Stimulated activated CD4-positive, alpha-beta T cell treated with anti-CD3 and anti-CD28 coated beads, TNF-alpha, amount 100 ng/mL, for 24 hours (primary cell): ENCODE measurements at regions not wholly inside any gene's neighbourhood (a gene's known extent, or its start where the extent isn't known, plus 50 kb on each side); places are given as distances from the start of the nearest gene placed in this dataset.

Source experiments
- DNase-seq, 3 experiments: peaks; one replicate each; pipeline ENCODE4 v3.0.0-alpha.2; 2020; ENCODE audit warnings: low read depth in 3 of 3

DNA sequence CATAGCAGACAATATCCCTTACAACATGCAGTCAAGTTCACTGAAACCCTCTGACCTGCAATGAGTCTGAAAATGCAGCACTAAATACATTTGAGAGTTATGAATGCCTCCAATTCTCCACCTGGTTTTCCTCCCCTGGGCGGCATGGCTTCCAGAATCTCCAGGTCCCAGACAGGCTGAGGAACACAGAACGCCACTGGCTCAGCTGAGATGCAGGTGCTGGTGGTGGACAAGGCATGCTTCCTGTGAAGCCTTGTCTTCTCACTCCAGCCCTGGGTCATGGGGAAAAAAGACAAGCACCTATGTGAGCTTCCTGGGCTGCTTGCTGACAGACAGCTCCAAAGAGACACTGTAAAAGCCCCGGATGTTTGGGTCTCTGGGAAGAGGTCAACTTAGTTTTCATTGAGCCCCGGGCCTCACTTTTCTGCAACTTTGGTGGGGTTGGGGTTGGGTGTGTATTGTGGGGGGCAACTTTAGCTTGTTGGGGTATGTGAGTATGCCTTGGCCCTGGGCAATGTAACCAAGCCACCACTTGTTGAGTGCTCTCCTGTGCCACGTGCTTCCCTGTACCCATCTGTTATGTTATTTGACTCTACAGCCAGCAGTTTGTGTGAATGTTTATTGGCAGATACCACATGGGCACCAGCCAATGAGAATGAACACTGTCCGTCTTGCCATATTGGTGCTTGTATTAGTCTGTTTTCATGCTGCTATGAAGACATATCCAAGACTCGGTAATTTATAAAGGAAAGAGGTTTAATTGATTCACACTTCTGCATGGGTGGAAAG, 127.8 kb downstream of the EMX2 start:
- DNase-seq, result no peak

GRCh38 chr10:117673230-117674010, 130.9 kb downstream of the EMX2 start:
- no peak for DNase-seq

- DNase-seq, result no peak
These were observed 131.7 kb downstream of the EMX2 start for GRCh38 chr10:117674201-117674600.

DNA sequence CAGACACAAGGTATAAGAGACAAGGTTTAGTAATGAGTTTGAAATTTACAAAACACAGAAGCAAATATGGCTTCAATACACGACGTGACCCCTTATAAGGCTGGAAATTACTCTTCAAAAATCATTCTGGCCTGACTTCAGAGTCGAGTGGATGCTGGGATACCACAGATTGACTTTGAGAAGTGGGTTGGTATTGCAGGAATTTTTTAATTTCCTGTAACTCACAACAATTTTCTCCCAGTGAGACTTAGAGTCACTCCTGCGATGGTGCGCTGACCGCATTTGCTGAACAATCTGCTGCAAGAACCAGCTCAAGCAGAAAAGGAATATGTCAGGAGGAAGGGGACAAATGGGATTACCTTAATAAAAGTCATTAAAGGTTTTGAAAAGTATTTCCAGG, 132.1 kb downstream of the EMX2 start:
- DNase-seq, result no peak

GRCh38 chr10:117675514-117676055, 133.0 kb downstream of the EMX2 start:
- no peak for DNase-seq

GRCh38 chr10:117677239-117677638, 134.7 kb downstream of the EMX2 start:
- no peak for DNase-seq

DNA sequence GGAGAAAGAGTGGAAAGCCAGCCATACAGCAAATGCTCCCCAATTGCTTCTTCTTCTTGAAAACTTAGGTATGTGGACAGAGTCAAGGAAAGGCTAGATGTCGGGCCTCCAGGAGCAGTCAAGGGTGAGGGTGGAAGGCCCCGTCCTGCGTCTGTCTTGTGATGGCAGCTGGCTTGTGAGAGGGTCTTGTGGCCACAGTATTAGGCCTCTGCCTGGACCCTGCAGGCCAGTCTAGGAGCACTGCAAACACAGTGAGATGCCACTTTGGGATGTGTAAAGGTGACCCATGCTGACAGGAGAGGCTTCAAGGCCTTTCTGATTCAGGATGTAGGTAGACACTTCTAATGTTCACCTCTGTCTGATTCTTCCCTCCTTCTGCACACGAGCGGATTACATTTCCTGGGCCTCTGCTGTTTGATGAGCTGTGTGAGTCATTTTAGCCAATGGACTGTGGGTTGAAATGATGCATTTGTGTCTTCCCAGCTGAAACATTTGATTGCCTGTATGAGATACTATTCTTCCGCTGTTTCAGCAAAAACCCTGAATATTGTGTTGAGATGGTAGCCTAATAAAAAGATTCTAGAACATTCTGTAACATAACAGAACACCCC, 135.4 kb downstream of the EMX2 start:
- no peak for DNase-seq

DNA sequence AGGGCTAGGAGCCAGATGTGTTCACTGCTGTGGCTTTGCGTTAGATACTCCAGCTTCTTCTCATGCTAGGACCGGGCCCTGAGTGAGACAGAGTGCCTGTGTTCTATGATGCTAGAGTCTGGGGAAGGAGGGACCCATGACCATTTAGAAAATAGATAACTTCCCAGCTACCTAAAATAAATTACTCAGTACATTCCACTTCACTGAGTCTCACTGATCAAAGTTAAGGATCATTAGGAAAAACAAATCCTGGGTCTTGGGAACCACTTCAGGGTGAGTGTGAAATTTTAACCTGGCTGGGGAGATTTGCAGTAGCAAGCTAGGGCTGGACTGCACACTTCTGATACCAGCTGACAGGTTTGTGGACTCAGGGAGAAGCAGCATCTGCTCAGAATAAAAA, 138.1 kb downstream of the EMX2 start:
- no peak for DNase-seq

GRCh38 chr10:117681104-117681503, 138.6 kb downstream of the EMX2 start:
- DNase-seq, result no peak

- no peak for DNase-seq
These were observed 141.6 kb downstream of the EMX2 start for GRCh38 chr10:117684046-117684610.

DNA sequence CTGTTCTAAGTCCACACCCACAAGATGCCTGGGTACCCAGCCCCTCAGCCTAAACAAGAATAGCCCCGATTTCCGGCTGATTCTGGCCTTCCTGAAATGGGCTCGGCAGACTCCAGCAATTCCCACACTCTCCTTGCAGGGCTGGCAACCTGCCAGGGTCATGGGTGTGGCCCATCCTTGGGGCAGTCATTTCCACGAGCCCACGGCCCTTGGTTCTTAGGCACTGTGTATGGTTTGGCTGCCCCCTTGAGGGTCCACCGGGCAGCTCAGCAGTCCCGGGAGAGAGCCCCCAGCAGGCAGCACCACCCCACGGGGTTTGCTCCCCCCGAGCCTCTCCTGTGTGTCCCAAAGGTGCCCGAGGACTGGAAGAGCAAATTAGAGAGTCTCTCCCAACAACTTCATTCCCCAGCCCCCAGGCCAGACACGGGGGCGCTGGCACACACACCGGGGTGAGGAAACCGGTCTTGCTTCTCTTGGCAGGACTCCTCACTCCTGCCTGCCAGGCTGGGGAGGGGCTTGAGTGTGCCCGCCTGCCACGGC, 142.2 kb downstream of the EMX2 start:
- DNase-seq, result no peak

DNA sequence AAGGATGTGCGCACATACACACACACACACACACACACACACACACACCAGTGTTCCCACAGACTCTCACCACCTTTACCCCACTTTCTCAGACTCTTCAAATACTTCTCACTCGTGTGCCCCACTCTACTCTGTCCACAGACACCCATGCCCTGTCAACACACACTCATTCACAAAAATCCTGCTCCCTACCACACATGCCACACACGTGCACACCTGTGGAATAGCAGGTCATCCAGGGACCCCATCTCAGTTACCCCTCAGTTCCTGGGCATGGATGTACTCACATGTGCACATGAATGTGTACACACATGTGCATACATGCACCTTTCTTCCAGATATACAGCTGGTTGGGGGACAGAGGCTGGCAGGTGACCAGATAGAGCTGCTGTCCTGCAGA, 142.9 kb downstream of the EMX2 start:
- DNase-seq, result no peak

- no peak for DNase-seq
These were observed 144.1 kb downstream of the EMX2 start for GRCh38 chr10:117686606-117687005.

DNA sequence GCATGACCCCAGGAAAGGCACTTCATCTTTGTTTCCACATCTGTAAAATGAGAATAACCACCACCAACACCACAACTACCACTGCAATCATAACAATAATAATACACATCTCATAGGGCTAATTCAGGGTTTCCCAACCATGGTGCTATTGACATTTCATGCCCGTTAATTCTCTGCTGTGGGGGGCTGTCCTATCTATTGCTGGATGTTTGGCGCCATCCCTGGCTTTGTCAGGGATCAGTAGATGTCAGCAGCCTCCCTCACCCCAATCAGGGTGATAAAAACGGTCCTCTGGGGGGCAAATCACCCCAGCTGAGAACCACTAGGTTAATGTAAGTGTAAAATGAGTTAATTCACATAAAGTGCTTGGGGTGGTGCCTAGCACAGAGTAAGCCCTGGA, 145.8 kb downstream of the EMX2 start:
- DNase-seq, result no peak

DNA sequence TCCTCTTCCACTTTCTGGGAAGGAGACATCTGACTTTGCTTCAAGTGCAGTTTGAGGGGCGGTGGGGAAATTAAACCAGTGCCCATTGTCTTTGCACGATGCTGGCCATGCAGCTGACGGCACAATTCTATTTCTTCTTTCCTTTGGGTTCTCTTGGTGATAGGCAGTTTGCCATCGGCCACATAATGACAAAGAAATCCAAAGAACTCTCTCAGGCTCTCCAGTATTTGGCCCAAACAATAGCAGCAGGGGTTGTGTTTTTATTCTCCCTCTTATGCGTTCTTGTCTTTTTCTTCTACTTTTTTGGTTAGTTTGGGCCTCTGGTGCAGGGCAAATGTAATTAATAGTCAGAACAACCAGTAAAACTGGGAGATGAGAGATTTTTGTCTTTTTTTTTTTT, 147.0 kb downstream of the EMX2 start:
- no peak for DNase-seq

DNA sequence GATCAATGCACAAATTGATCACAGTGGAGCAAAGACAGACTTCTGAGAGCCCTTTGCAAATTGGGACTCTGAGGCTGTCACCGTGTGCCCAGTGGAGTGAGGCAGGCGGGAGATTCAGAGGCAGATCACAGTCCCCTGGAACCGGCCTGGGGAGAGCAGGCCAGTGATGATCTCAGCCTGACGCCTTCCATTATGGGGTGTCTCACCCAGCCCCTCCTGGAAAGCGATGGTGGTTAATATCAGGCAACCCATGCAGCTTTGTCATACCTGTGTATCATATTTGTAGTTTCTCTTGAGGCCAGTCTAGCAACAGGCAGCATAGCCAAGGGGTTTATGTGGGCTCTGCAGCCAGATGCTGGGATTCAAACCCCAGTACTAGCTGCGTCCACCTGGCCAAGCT, 147.8 kb downstream of the EMX2 start:
- no peak for DNase-seq

- DNase-seq, result no peak
These were observed 151.6 kb downstream of the EMX2 start for GRCh38 chr10:117694190-117694589.

GRCh38 chr10:117697402-117697801, 154.9 kb downstream of the EMX2 start:
- DNase-seq, result no peak

DNA sequence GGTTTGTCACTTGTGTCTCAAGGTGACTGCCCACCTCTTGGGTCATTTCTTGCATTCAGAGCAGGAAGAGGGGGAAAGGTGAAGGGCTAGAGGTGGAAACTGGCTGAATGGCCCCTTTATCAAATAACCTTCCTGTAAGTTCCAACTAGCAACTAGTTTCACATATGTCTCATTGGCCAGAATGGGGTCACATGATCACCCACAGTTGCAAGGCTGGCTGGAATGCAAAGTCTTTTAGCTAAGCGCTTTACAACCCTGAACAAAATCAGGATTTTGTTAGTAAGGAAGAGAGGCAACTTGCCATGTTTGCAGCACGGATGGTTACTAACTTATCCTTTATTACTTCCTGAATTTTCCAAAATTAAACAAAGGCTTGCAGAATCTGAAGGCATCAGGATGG, 156.3 kb downstream of the EMX2 start:
- no peak for DNase-seq

DNA sequence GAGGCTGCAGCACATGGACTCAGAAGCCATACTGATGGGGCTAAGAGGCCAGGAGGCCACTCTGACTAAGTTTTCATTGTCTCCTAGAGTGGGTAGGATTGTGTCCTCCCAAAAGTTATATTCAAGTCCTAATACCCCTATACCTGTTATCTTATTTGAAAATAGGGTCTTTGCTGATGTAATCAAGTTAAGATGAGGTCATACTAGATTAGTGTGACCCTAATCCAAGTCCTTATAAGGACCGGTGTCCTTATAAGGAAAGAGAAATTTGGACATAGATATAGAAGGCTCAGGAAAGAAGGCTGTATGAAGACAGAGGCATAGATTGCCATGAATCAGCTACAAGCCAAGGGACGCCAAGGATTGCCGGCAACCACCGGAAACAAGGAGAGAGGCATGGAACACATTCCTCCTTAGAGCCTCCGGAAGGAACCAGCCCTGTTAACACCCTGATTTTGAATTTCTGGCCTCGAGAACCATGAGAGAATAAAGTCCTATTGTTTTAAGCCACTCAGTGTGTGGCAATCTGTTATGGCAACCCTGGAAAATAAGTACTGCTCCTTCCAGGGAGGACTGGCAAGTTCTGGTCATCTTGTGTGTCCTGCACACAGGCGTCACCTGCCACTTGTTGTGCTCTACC, 157.0 kb downstream of the EMX2 start:
- no peak for DNase-seq

DNA sequence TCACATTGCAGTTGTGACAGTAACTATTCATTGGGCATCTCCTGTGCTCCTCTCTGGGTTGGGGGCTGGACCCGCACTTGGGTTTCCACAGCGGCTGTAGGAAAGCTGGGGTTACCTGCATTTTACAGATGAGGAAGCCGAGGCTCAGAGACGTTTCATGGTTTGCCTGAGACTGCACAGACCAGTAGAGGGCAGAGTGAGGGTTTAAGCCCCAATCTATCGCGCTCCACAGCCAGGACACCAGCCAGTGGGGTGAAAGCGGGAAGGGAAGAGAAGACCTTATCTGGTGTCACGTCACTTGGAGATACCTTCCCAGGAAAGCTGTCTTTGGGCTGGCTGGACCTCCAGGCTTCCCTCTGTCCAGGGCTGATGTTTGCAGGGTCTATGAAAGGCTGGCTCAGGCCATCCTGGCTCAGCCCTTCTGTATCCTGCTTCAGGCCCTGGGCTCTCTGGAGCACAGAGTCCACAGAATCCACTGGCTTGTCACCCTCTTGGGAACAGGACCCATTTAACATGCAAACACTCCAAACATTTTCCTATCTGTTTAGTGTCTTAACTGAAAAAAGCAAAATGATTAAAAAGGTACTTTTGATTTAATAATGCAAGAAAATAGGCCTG, 167.7 kb downstream of the EMX2 start:
- DNase-seq, result no peak
